ENCODE measurements at regions not wholly inside any gene's neighbourhood (a gene's known extent, or its start where the extent isn't known, plus 50 kb on each side); places are given as distances from the start of the nearest gene placed in this dataset.

GRCh38 chr10:78374331-78375028 lies 340.8 kb downstream of the RPS24 start:
- intact Hi-C loops (cut with DNase I), result no loop called here
- Histone ChIP-seq H3K4me1 (peaks cover 0 to 11% of the 10 kb centered on the region in 2 donors), H3K27ac (no peak overlapping the region), H3K27me3 (no peaks in the 10 kb centered on the region), H3K36me3 (no peaks in the 10 kb centered on the region), H3K4me3 (replicated peaks in 1 of 3) (no peak overlapping the region), H3K9me3 (no peaks in the 10 kb centered on the region)
- no peak for TF ChIP-seq POLR2A (IDR thresholded peaks at IDR 0.05)
- DNase-seq, result no peak
- 88 to 94% methylated on average over 9 of the region's 9 CpGs for WGBS, 2 donors

GRCh38 chr10:78375854-78376785 lies 342.5 kb downstream of the RPS24 start:
- Histone ChIP-seq H3K36me3 (no peaks in the 10 kb centered on the region), H3K4me3 (replicated peaks in 1 of 3) (no peak overlapping the region), H3K27me3 (no peaks in the 10 kb centered on the region), H3K27ac (no peak overlapping the region), H3K4me1 (peaks cover 0 to 8% of the 10 kb centered on the region in 2 donors), H3K9me3 (no peaks in the 10 kb centered on the region)
- 84 to 92% methylated on average over 17 of the region's 17 CpGs for WGBS, 2 donors
- no peak for DNase-seq
- intact Hi-C loops (cut with DNase I), result no loop called here
- TF ChIP-seq CTCF (IDR thresholded peaks at IDR 0.05), result no peak
- TF ChIP-seq POLR2A (IDR thresholded peaks at IDR 0.05), result no peak

- no peak overlapping the region for H3K4me3 ChIP-seq (replicated peaks in 1 of 3)
- no peak overlapping the region for H3K27ac ChIP-seq
- H3K4me1 ChIP-seq, result peaks cover 0 to 4% of the 10 kb centered on the region in 2 donors
- H3K27me3 ChIP-seq, result no peaks in the 10 kb centered on the region
- WGBS, 2 donors, result 85 to 100% methylated on average over 1 of the region's 1 CpG
- intact Hi-C loops (cut with DNase I), result no loop called here
- TF ChIP-seq CTCF (IDR thresholded peaks at IDR 0.05) (no peak), POLR2A (IDR thresholded peaks at IDR 0.05) (no peak)
- no peaks in the 10 kb centered on the region for H3K9me3 ChIP-seq
- H3K36me3 ChIP-seq, result no peaks in the 10 kb centered on the region
- DNase-seq, result no peak
These were observed 343.7 kb downstream of the RPS24 start for GRCh38 chr10:78377356-78377755.

- Histone ChIP-seq H3K9me3 (no peaks in the 10 kb centered on the region), H3K4me3 (replicated peaks in 1 of 3) (no peak overlapping the region), H3K4me1 (peaks cover 0 to 4% of the 10 kb centered on the region in 2 donors), H3K27me3 (no peaks in the 10 kb centered on the region), H3K36me3 (no peaks in the 10 kb centered on the region), H3K27ac (no peak overlapping the region)
- intact Hi-C loops (cut with DNase I), result no loop called here
- DNase-seq, result no peak
- 96 to 98% methylated on average over 4 of the region's 4 CpGs for WGBS, 2 donors
- TF ChIP-seq POLR2A (IDR thresholded peaks at IDR 0.05) (no peak), CTCF (IDR thresholded peaks at IDR 0.05) (no peak)
These were observed 344.5 kb downstream of the RPS24 start for GRCh38 chr10:78378192-78378591.

- Histone ChIP-seq H3K4me3 (replicated peaks in 1 of 3) (no peak overlapping the region), H3K9me3 (no peaks in the 10 kb centered on the region), H3K4me1 (peaks cover 0 to 4% of the 10 kb centered on the region in 2 donors), H3K27ac (no peak overlapping the region), H3K36me3 (no peaks in the 10 kb centered on the region), H3K27me3 (no peaks in the 10 kb centered on the region)
- no peak for TF ChIP-seq POLR2A (IDR thresholded peaks at IDR 0.05)
- no peak for TF ChIP-seq CTCF (IDR thresholded peaks at IDR 0.05)
- DNase-seq, result no peak
- 65 to 66% methylated on average over 18 to 19 of the region's 19 CpGs for WGBS, 2 donors
- intact Hi-C loops (cut with DNase I), result no loop called here
These were observed 347.4 kb downstream of the RPS24 start for GRCh38 chr10:78381107-78381506.

Measured in thyroid gland (tissue), 4 donors.